ENCODE measurements at regions not wholly inside any gene's neighbourhood (a gene's known extent, or its start where the extent isn't known, plus 50 kb on each side); places are given as distances from the start of the nearest gene placed in this dataset.

GRCh38 chr1:168979276-168979675 lies 127.2 kb upstream of the ATP1B1 start:
- no peak for DNase-seq (ENCODE audit: low read depth, low spot score)
- no peaks in the 10 kb centered on the region for H3K9me3 ChIP-seq (ENCODE audit: insufficient read depth, low read length)
- no peaks in the 10 kb centered on the region for H3K36me3 ChIP-seq (ENCODE audit: insufficient read depth, insufficient read length, low read length)
- no peaks in the 10 kb centered on the region for H3K27me3 ChIP-seq (ENCODE audit: insufficient read depth, insufficient read length)
- no peak overlapping the region for H3K9ac ChIP-seq (ENCODE audit: insufficient read length, low read depth)
- H3K4me1 ChIP-seq (ENCODE audit: insufficient read depth, insufficient read length) = no peaks in the 10 kb centered on the region
- TF ChIP-seq YY1 (IDR thresholded peaks at IDR 0.05; ENCODE audit: insufficient read depth, insufficient read length) = no peak
- no peak for TF ChIP-seq ZNF274 (IDR thresholded peaks at IDR 0.05; ENCODE audit: low read depth, low read length)
- H3K4me3 ChIP-seq (ENCODE audit: insufficient read length, low read depth) = no peak overlapping the region

GRCh38 chr1:168980180-168980579 lies 126.3 kb upstream of the ATP1B1 start:
- TF ChIP-seq YY1 (IDR thresholded peaks at IDR 0.05; ENCODE audit: insufficient read depth, insufficient read length) (no peak), SUZ12 (IDR thresholded peaks at IDR 0.05; ENCODE audit: extremely low read depth, insufficient read depth, insufficient read length) (no peak), ZNF274 (IDR thresholded peaks at IDR 0.05; ENCODE audit: low read depth, low read length) (no peak)
- Histone ChIP-seq H3K27me3 (ENCODE audit: insufficient read depth, insufficient read length) (no peaks in the 10 kb centered on the region), H3K9ac (ENCODE audit: insufficient read length, low read depth) (no peak overlapping the region), H3K36me3 (ENCODE audit: insufficient read depth, insufficient read length, low read length) (no peaks in the 10 kb centered on the region), H3K4me3 (ENCODE audit: insufficient read length, low read depth) (no peak overlapping the region), H3K4me1 (ENCODE audit: insufficient read depth, insufficient read length) (no peaks in the 10 kb centered on the region), H3K9me3 (ENCODE audit: insufficient read depth, low read length) (no peaks in the 10 kb centered on the region)
- no peak for DNase-seq (ENCODE audit: low read depth, low spot score)

- no peaks in the 10 kb centered on the region for H3K4me1 ChIP-seq (ENCODE audit: insufficient read depth, insufficient read length)
- DNase-seq (ENCODE audit: low read depth, low spot score) = no peak
- no peak overlapping the region for H3K4me3 ChIP-seq (ENCODE audit: insufficient read length, low read depth)
- H3K9ac ChIP-seq (ENCODE audit: insufficient read length, low read depth) = no peak overlapping the region
- no peaks in the 10 kb centered on the region for H3K36me3 ChIP-seq (ENCODE audit: insufficient read depth, insufficient read length, low read length)
- no peaks in the 10 kb centered on the region for H3K27me3 ChIP-seq (ENCODE audit: insufficient read depth, insufficient read length)
- no peaks in the 10 kb centered on the region for H3K9me3 ChIP-seq (ENCODE audit: insufficient read depth, low read length)
- TF ChIP-seq SUZ12 (IDR thresholded peaks at IDR 0.05; ENCODE audit: extremely low read depth, insufficient read depth, insufficient read length) (no peak), ZNF274 (IDR thresholded peaks at IDR 0.05; ENCODE audit: low read depth, low read length) (no peak), YY1 (IDR thresholded peaks at IDR 0.05; ENCODE audit: insufficient read depth, insufficient read length) (no peak)
These were observed 125.8 kb upstream of the ATP1B1 start for GRCh38 chr1:168980656-168981055.

GRCh38 chr1:168982778-168983177 lies 123.7 kb upstream of the ATP1B1 start:
- Histone ChIP-seq H3K4me3 (ENCODE audit: insufficient read length, low read depth) (no peak overlapping the region), H3K4me1 (ENCODE audit: insufficient read depth, insufficient read length) (no peaks in the 10 kb centered on the region), H3K27me3 (ENCODE audit: insufficient read depth, insufficient read length) (no peaks in the 10 kb centered on the region), H3K9me3 (ENCODE audit: insufficient read depth, low read length) (no peaks in the 10 kb centered on the region), H3K36me3 (ENCODE audit: insufficient read depth, insufficient read length, low read length) (no peaks in the 10 kb centered on the region), H3K9ac (ENCODE audit: insufficient read length, low read depth) (no peak overlapping the region)
- DNase-seq (ENCODE audit: low read depth, low spot score) = no peak
- TF ChIP-seq SUZ12 (IDR thresholded peaks at IDR 0.05; ENCODE audit: extremely low read depth, insufficient read depth, insufficient read length) (no peak), ZNF274 (IDR thresholded peaks at IDR 0.05; ENCODE audit: low read depth, low read length) (no peak), YY1 (IDR thresholded peaks at IDR 0.05; ENCODE audit: insufficient read depth, insufficient read length) (no peak)

DNA sequence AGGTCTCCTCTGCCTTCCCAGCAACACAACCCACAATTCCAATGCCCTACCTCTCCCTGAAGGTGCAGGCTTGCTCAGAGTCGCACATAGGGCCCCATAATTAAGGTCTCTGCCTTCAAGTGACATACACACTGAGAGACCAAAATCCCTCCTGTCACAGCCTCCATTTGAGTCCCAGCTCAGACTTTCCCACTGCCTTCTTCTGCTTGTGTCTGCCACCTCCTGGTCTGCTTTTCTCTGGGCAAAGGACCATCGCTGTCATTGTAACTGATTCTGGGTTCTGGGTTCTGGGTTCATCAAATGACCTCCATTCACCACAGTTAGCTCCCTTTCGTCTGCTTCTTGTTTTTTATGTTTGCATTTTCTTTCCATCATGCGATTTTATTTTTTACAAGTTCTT lies 119.2 kb upstream of the ATP1B1 start:
- Histone ChIP-seq H3K9ac (ENCODE audit: insufficient read length, low read depth) (no peak overlapping the region), H3K36me3 (ENCODE audit: insufficient read depth, insufficient read length, low read length) (no peaks in the 10 kb centered on the region), H3K27me3 (ENCODE audit: insufficient read depth, insufficient read length) (no peaks in the 10 kb centered on the region), H3K9me3 (ENCODE audit: insufficient read depth, low read length) (no peaks in the 10 kb centered on the region), H3K4me1 (ENCODE audit: insufficient read depth, insufficient read length) (no peaks in the 10 kb centered on the region), H3K4me3 (ENCODE audit: insufficient read length, low read depth) (no peak overlapping the region)
- DNase-seq (ENCODE audit: low read depth, low spot score) = no peak
- TF ChIP-seq ZNF274 (IDR thresholded peaks at IDR 0.05; ENCODE audit: low read depth, low read length) (no peak), SUZ12 (IDR thresholded peaks at IDR 0.05; ENCODE audit: extremely low read depth, insufficient read depth, insufficient read length) (no peak), YY1 (IDR thresholded peaks at IDR 0.05; ENCODE audit: insufficient read depth, insufficient read length) (no peak)

- no peaks in the 10 kb centered on the region for H3K9me3 ChIP-seq (ENCODE audit: insufficient read depth, low read length)
- no peaks in the 10 kb centered on the region for H3K36me3 ChIP-seq (ENCODE audit: insufficient read depth, insufficient read length, low read length)
- no peaks in the 10 kb centered on the region for H3K27me3 ChIP-seq (ENCODE audit: insufficient read depth, insufficient read length)
- no peak for TF ChIP-seq SUZ12 (IDR thresholded peaks at IDR 0.05; ENCODE audit: extremely low read depth, insufficient read depth, insufficient read length)
- no peak for TF ChIP-seq ZNF274 (IDR thresholded peaks at IDR 0.05; ENCODE audit: low read depth, low read length)
- no peak for TF ChIP-seq YY1 (IDR thresholded peaks at IDR 0.05; ENCODE audit: insufficient read depth, insufficient read length)
- no peak overlapping the region for H3K9ac ChIP-seq (ENCODE audit: insufficient read length, low read depth)
- no peak overlapping the region for H3K4me3 ChIP-seq (ENCODE audit: insufficient read length, low read depth)
- DNase-seq (ENCODE audit: low read depth, low spot score) = no peak
- H3K4me1 ChIP-seq (ENCODE audit: insufficient read depth, insufficient read length) = no peaks in the 10 kb centered on the region
These were observed 118.6 kb upstream of the ATP1B1 start for GRCh38 chr1:168987923-168988322.

GRCh38 chr1:168989985-168990384 lies 116.5 kb upstream of the ATP1B1 start:
- no peaks in the 10 kb centered on the region for H3K9me3 ChIP-seq (ENCODE audit: insufficient read depth, low read length)
- TF ChIP-seq ZNF274 (IDR thresholded peaks at IDR 0.05; ENCODE audit: low read depth, low read length) (no peak), SUZ12 (IDR thresholded peaks at IDR 0.05; ENCODE audit: extremely low read depth, insufficient read depth, insufficient read length) (no peak), YY1 (IDR thresholded peaks at IDR 0.05; ENCODE audit: insufficient read depth, insufficient read length) (no peak)
- DNase-seq (ENCODE audit: low read depth, low spot score) = no peak
- no peaks in the 10 kb centered on the region for H3K4me1 ChIP-seq (ENCODE audit: insufficient read depth, insufficient read length)
- H3K4me3 ChIP-seq (ENCODE audit: insufficient read length, low read depth) = no peak overlapping the region
- H3K9ac ChIP-seq (ENCODE audit: insufficient read length, low read depth) = no peak overlapping the region
- H3K36me3 ChIP-seq (ENCODE audit: insufficient read depth, insufficient read length, low read length) = no peaks in the 10 kb centered on the region
- no peaks in the 10 kb centered on the region for H3K27me3 ChIP-seq (ENCODE audit: insufficient read depth, insufficient read length)
